NCI-H2107 (cell line): ENCODE measurements at regions not wholly inside any gene's neighbourhood (a gene's known extent, or its start where the extent isn't known, plus 50 kb on each side); places are given as distances from the start of the nearest gene placed in this dataset.
"Not testable (repeated sequence)": the region's sequence is repeated elsewhere in the genome, so short reads cannot be mapped to it uniquely, and the experiment has no call there.

Experiments
- DNase-seq: peaks from one replicate; lab custom pipeline; 2025; lab: John Stamatoyannopoulos, UW

DNA sequence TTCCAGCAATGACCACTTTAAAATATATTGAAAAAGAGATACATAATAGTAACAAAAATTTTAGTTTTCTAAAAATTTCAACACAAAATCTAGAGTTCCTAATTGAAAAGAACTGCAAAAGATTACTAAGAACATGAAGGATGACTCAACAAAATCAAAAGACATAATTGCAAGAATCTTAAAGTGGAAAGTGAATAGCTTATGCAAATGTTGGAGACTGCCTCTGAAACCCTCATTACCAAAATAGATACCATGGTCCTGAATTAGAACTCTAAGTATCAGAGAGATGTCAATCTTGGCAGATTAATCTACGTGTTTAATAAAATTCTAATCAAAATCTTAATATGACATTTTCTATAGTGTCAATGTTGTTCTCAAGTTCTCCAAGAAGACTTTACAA lies 60.7 kb upstream of the SGO1 start:
- no peak for DNase-seq

GRCh38 chr3:20245781-20246180 lies 59.8 kb upstream of the SGO1 start:
- DNase-seq = no peak

DNA sequence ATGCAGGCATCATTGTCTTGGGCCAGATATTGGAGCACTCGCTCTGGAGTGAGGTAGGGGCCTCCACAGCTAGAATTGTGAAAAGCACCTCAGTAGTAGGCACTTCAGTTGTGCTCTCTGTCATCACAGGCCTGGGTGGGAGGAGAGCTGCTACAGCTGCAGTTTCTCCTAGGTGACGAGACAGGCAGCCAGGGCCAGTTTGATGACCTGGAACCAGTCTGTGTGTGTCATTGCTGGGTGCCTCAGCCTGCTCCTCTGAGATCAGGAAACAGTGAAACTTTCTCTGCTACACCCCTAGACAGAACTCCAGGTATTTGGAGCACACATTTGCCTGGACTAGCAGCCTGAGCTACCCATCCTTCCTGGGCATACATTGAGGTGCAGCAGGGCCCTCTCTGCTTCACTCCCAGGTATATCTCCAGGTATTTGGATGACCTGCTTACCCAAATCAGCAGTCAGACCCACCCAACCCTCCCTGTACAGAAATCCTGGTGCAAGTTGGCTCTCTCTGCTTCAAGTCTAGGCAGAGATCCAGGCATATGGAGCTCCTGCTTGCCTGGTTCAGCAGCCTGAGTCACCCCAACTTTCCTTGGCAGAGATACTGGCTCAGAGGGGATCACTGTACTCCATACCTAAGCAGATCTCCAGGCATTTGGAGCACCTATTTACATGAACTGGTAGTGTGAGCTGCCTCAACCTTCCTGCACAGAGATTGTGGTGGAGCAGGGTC lies 54.3 kb upstream of the SGO1 start:
- no peak for DNase-seq

DNA sequence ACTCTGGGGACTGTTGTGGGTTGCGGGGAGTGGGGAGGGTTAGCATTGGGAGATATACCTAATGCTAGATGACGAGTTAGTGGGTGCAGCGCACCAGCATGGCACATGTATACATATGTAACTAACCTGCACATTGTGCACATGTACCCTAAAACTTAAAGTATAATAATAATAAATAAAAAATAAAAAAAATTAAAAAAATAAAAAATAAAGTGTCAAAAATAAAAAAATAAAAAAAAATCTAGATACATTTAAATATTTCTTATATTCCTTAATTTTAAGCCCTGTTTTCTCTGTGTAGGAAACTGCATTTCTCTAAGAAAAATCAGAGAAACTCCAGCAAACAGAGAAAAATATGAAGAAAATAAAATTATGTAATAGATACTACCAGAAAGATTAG lies 52.2 kb upstream of the SGO1 start:
- not testable (repeated sequence) for DNase-seq

DNA sequence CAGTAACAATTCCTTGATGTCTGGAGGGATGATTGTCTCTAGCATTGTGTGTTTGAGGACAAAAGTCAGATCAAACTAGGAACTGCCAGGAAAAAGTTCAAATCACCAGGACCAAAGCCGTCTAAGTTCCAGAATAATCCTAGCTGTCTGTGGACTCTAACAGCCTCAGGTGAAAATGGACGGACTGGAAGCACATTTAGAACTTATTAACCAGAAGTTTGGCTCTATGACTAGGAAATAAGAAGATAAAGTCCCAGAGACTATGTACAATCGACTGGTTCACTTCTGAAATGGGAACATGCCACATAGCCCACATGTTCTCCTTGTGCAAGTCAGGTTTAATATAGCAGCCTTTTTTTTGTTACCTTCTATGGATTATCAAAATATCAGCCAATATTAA lies 50.6 kb upstream of the SGO1 start:
- DNase-seq = no peak
